Stomach (tissue), 4 donors: ENCODE measurements at regions not wholly inside any gene's neighbourhood (a gene's known extent, or its start where the extent isn't known, plus 50 kb on each side); places are given as distances from the start of the nearest gene placed in this dataset.

Source experiments
- CTCF ChIP-seq, 7 experiments: fragments of 450-650 bp in 4 of 7; fragments of 200-600 bp in 3 of 7; sonication (generic) in 3 of 7; IDR thresholded peaks; one replicate each; pipeline ENCODE4 v1.5.1; 2016 to 2019; ENCODE audit warnings: antibody characterized with exemption in 7 of 7, control low read depth in 2 of 7, mild to moderate bottlenecking in 1 of 7
- POLR2A ChIP-seq, 4 donors: fragments of 450-650 bp; IDR thresholded peaks; one replicate each; pipeline ENCODE4 v1.6.1; 2016; ENCODE audit warnings: antibody characterized with exemption in 4 of 4, control low read depth in 2 of 4, mild to moderate bottlenecking in 1 of 4, moderate library complexity in 1 of 4

DNA sequence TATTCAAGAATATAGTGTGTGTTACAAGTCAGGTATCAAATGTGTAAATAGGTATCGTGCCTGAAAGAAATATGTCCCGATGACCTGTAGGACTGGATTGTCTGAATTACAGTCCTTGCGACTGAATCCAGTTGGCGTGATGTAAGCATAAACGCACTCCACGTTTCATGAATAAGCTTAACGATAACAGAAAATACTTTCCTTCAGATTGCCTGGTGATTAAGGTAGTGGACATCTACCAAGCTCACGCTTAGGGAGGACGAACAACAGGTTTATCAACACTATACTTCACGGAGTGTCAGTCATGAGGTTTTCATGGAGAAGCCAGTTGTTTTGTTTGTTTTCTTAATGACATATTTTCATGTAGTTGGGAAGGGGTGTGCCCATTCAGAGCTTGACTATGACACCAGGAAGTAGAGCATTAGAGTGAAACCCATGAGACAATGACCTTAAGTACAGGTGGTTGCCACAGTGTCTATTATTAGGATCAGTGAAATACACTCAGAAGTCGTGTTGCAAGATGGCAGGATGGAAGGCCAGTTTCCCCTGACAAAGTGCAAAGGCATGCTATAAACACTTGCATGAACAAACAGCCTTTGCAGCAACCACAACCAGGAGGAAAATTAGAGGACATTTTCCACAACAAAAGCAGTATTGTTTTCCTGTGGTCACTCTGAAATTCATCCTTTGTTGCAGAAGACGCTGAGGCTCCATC is 305.8 kb upstream of the PRDM1 start:
- TF ChIP-seq CTCF (IDR thresholded peaks at IDR 0.05) = no peak
- no peak for TF ChIP-seq POLR2A (IDR thresholded peaks at IDR 0.05)
